ENCODE measurements at regions not wholly inside any gene's neighbourhood (a gene's known extent, or its start where the extent isn't known, plus 50 kb on each side); places are given as distances from the start of the nearest gene placed in this dataset.

- no peak for TF ChIP-seq POLR2A (IDR thresholded peaks at IDR 0.05)
- TF ChIP-seq, protein P1, sequence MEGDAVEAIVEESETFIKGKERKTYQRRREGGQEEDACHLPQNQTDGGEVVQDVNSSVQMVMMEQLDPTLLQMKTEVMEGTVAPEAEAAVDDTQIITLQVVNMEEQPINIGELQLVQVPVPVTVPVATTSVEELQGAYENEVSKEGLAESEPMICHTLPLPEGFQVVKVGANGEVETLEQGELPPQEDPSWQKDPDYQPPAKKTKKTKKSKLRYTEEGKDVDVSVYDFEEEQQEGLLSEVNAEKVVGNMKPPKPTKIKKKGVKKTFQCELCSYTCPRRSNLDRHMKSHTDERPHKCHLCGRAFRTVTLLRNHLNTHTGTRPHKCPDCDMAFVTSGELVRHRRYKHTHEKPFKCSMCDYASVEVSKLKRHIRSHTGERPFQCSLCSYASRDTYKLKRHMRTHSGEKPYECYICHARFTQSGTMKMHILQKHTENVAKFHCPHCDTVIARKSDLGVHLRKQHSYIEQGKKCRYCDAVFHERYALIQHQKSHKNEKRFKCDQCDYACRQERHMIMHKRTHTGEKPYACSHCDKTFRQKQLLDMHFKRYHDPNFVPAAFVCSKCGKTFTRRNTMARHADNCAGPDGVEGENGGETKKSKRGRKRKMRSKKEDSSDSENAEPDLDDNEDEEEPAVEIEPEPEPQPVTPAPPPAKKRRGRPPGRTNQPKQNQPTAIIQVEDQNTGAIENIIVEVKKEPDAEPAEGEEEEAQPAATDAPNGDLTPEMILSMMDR (IDR thresholded peaks at IDR 0.05): no peak
These were observed 358.3 kb upstream of the CBLB start for GRCh38 chr3:106227068-106227467.

Data from body of pancreas (tissue), 4 donors.